Thyroid gland (tissue), 4 donors: ENCODE measurements at regions not wholly inside any gene's neighbourhood (a gene's known extent, or its start where the extent isn't known, plus 50 kb on each side); places are given as distances from the start of the nearest gene placed in this dataset.
"Not testable (repeated sequence)": the region's sequence is repeated elsewhere in the genome, so short reads cannot be mapped to it uniquely, and the experiment has no call there.

Experiments
- POLR2A ChIP-seq, 2 donors: fragments of 450-650 bp; IDR thresholded peaks; one replicate each; pipeline ENCODE4 v1.6.1; 2017; ENCODE audit warnings: antibody characterized with exemption in 2 of 2, mild to moderate bottlenecking in 2 of 2, moderate library complexity in 1 of 2
- TF ChIP-seq, protein P1 (sequence below), 6 experiments: fragments of 200-600 bp in 3 of 6; fragments of 450-650 bp in 3 of 6; sonication (generic) in 3 of 6; IDR thresholded peaks; one replicate each; pipeline ENCODE4 v1.5.1; 2016 to 2019; ENCODE audit warnings: antibody characterized with exemption in 6 of 6, mild to moderate bottlenecking in 2 of 6, inconsistent platforms in 1 of 6, moderate library complexity in 1 of 6

DNA sequence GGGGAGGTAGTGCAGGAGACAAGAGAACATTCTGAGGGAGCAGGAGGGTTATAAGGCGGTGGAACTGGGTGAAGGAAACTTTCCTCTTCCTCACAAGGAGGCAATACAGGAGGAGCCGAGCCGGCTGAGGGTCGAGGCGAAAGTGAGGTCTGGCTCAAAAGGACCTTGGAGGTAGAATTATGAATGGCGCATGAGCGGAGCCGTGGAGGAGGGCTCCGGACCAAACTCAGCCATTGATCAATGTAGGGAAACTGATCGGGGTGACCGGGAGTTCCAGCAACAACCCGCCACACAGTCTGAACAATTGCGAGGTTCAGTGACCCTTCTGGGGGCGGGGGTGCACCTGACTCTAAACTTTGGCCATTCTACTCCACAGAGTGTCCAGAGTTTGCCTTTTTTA is 118.7 kb upstream of the PZP start:
- TF ChIP-seq, protein P1, sequence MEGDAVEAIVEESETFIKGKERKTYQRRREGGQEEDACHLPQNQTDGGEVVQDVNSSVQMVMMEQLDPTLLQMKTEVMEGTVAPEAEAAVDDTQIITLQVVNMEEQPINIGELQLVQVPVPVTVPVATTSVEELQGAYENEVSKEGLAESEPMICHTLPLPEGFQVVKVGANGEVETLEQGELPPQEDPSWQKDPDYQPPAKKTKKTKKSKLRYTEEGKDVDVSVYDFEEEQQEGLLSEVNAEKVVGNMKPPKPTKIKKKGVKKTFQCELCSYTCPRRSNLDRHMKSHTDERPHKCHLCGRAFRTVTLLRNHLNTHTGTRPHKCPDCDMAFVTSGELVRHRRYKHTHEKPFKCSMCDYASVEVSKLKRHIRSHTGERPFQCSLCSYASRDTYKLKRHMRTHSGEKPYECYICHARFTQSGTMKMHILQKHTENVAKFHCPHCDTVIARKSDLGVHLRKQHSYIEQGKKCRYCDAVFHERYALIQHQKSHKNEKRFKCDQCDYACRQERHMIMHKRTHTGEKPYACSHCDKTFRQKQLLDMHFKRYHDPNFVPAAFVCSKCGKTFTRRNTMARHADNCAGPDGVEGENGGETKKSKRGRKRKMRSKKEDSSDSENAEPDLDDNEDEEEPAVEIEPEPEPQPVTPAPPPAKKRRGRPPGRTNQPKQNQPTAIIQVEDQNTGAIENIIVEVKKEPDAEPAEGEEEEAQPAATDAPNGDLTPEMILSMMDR (IDR thresholded peaks at IDR 0.05): not testable (repeated sequence)
- TF ChIP-seq POLR2A (IDR thresholded peaks at IDR 0.05): not testable (repeated sequence)
